ENCODE measurements at regions not wholly inside any gene's neighbourhood (a gene's known extent, or its start where the extent isn't known, plus 50 kb on each side); places are given as distances from the start of the nearest gene placed in this dataset.

- H3K9ac ChIP-seq (ENCODE audit: low read length), result no peak overlapping the region
- no peak overlapping the region for H3K4me3 ChIP-seq (ENCODE audit: low read length)
- H3K9me2 ChIP-seq (ENCODE audit: insufficient read depth, low read length), result no peaks in the 10 kb centered on the region
- no peaks in the 10 kb centered on the region for H3K27me3 ChIP-seq (ENCODE audit: insufficient read depth, low read depth, low read length)
- no peaks in the 10 kb centered on the region for H3F3A ChIP-seq (ENCODE audit: insufficient read depth, low read length, poor library complexity, severe bottlenecking)
- H3K36me3 ChIP-seq (ENCODE audit: insufficient read depth, low read length), result no peaks in the 10 kb centered on the region
- no peaks in the 10 kb centered on the region for H3K9me3 ChIP-seq (ENCODE audit: low read length)
- no peaks in the 10 kb centered on the region for H4K20me1 ChIP-seq (ENCODE audit: insufficient read depth)
- H3K27ac ChIP-seq (ENCODE audit: low read length), result no peak overlapping the region
- no peaks in the 10 kb centered on the region for H3K79me2 ChIP-seq (replicated peaks; ENCODE audit: insufficient read depth, low read length)
- no peak for TF ChIP-seq EZH2 (IDR thresholded peaks at IDR 0.05; ENCODE audit: borderline replicate concordance, insufficient read depth, low read length, poor library complexity, severe bottlenecking)
- TF ChIP-seq REST (IDR thresholded peaks at IDR 0.05; ENCODE audit: borderline replicate concordance), result no peak
- no peak overlapping the region for H3K4me2 ChIP-seq (ENCODE audit: low read length)
- H2AFZ ChIP-seq (ENCODE audit: low read depth, low read length), result no peak overlapping the region
Measured at GRCh38 chr4:123867910-123868587, 471.5 kb downstream of the SPRY1 start.

- no peaks in the 10 kb centered on the region for H3K79me2 ChIP-seq (replicated peaks; ENCODE audit: insufficient read depth, low read length)
- no peak overlapping the region for H3K4me2 ChIP-seq (ENCODE audit: low read length)
- no peaks in the 10 kb centered on the region for H3K36me3 ChIP-seq (ENCODE audit: insufficient read depth, low read length)
- H3K27ac ChIP-seq (ENCODE audit: low read length), result no peak overlapping the region
- H3K9me3 ChIP-seq (ENCODE audit: low read length), result no peaks in the 10 kb centered on the region
- H3K9me2 ChIP-seq (ENCODE audit: insufficient read depth, low read length), result no peaks in the 10 kb centered on the region
- no peak overlapping the region for H3K4me3 ChIP-seq (ENCODE audit: low read length)
- no peaks in the 10 kb centered on the region for H4K20me1 ChIP-seq (ENCODE audit: insufficient read depth)
- no peak overlapping the region for H3K9ac ChIP-seq (ENCODE audit: low read length)
- H3F3A ChIP-seq (ENCODE audit: insufficient read depth, low read length, poor library complexity, severe bottlenecking), result no peaks in the 10 kb centered on the region
- no peak for TF ChIP-seq MXI1 (conservative IDR thresholded peaks at IDR 0.05; ENCODE audit: poor library complexity, severe bottlenecking)
- TF ChIP-seq POLR2AphosphoS5 (IDR thresholded peaks at IDR 0.05), result peak; percentile 82
- peak; percentile 66 for TF ChIP-seq EP300 (conservative IDR thresholded peaks at IDR 0.05; ENCODE audit: poor library complexity, severe bottlenecking)
- no peak for TF ChIP-seq SMC3 (conservative IDR thresholded peaks at IDR 0.05; ENCODE audit: poor library complexity)
- TF ChIP-seq REST (IDR thresholded peaks at IDR 0.05; ENCODE audit: borderline replicate concordance), result no peak
- no peak for TF ChIP-seq TAF1 (IDR thresholded peaks at IDR 0.05; ENCODE audit: low read depth)
- H2AFZ ChIP-seq (ENCODE audit: low read depth, low read length), result no peak overlapping the region
- no peaks in the 10 kb centered on the region for H3K27me3 ChIP-seq (ENCODE audit: insufficient read depth, low read depth, low read length)
Measured at GRCh38 chr4:123869286-123870215, 473.0 kb downstream of the SPRY1 start.

Measured in neural cell (in vitro differentiated cells).